Adrenal gland (tissue), 5 donors: ENCODE measurements at regions not wholly inside any gene's neighbourhood (a gene's known extent, or its start where the extent isn't known, plus 50 kb on each side); places are given as distances from the start of the nearest gene placed in this dataset.

ENCODE experiments used
- CTCF ChIP-seq, 6 experiments: fragments of 450-650 bp in 4 of 6; fragments of 200-600 bp in 2 of 6; sonication (generic) in 1 of 6; IDR thresholded peaks; 1 replicate in 5 of 6; 2 replicates in 1 of 6; pipeline versions ENCODE4 v1.5.1 to v1.8.0; 2016 to 2021; ENCODE audit warnings: antibody characterized with exemption in 6 of 6, mild to moderate bottlenecking in 2 of 6, moderate library complexity in 1 of 6
- POLR2A ChIP-seq, 2 donors: fragments of 450-650 bp; IDR thresholded peaks; one replicate each; pipeline ENCODE4 v1.6.1; 2017; ENCODE audit warnings: antibody characterized with exemption in 2 of 2, mild to moderate bottlenecking in 2 of 2, moderate library complexity in 1 of 2
- donor health status: DM: no; HTN: no; CAD: no.

GRCh38 chr1:207970329-207971233, 59.7 kb upstream of the CD34 start:
- no peak for TF ChIP-seq CTCF (IDR thresholded peaks at IDR 0.05)
- no peak for TF ChIP-seq POLR2A (IDR thresholded peaks at IDR 0.05)
